ENCODE measurements at regions not wholly inside any gene's neighbourhood (a gene's known extent, or its start where the extent isn't known, plus 50 kb on each side); places are given as distances from the start of the nearest gene placed in this dataset.

- TF ChIP-seq, protein P1, sequence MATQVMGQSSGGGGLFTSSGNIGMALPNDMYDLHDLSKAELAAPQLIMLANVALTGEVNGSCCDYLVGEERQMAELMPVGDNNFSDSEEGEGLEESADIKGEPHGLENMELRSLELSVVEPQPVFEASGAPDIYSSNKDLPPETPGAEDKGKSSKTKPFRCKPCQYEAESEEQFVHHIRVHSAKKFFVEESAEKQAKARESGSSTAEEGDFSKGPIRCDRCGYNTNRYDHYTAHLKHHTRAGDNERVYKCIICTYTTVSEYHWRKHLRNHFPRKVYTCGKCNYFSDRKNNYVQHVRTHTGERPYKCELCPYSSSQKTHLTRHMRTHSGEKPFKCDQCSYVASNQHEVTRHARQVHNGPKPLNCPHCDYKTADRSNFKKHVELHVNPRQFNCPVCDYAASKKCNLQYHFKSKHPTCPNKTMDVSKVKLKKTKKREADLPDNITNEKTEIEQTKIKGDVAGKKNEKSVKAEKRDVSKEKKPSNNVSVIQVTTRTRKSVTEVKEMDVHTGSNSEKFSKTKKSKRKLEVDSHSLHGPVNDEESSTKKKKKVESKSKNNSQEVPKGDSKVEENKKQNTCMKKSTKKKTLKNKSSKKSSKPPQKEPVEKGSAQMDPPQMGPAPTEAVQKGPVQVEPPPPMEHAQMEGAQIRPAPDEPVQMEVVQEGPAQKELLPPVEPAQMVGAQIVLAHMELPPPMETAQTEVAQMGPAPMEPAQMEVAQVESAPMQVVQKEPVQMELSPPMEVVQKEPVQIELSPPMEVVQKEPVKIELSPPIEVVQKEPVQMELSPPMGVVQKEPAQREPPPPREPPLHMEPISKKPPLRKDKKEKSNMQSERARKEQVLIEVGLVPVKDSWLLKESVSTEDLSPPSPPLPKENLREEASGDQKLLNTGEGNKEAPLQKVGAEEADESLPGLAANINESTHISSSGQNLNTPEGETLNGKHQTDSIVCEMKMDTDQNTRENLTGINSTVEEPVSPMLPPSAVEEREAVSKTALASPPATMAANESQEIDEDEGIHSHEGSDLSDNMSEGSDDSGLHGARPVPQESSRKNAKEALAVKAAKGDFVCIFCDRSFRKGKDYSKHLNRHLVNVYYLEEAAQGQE (IDR thresholded peaks at IDR 0.05; ENCODE audit: insufficient read depth in 1 of 2, low read depth in 2 of 2, low read length in 2 of 2): no peak
- TF ChIP-seq FOXP2 (optimal IDR thresholded peaks at IDR 0.05; ENCODE audit: borderline replicate concordance, extremely low read depth, extremely low read length, insufficient read depth) (no peak), SIN3A (IDR thresholded peaks at IDR 0.05; ENCODE audit: borderline replicate concordance, insufficient read depth, low read length) (no peak), POLR2AphosphoS5 (IDR thresholded peaks at IDR 0.05; ENCODE audit: low read depth, low read length) (no peak), TAF1 (IDR thresholded peaks at IDR 0.05; ENCODE audit: borderline replicate concordance, insufficient read depth, low read length) (no peak)
Measured at GRCh38 chr2:136360790-136361189, 242.8 kb upstream of the CXCR4 start.

- TF ChIP-seq SIN3A (IDR thresholded peaks at IDR 0.05; ENCODE audit: borderline replicate concordance, insufficient read depth, low read length): no peak
Measured at GRCh38 chr2:136359121-136359965, 241.4 kb upstream of the CXCR4 start.

GRCh38 chr2:136358576-136358975 lies 240.6 kb upstream of the CXCR4 start:
- TF ChIP-seq SIN3A (IDR thresholded peaks at IDR 0.05; ENCODE audit: borderline replicate concordance, insufficient read depth, low read length): no peak
- TF ChIP-seq TAF1 (IDR thresholded peaks at IDR 0.05; ENCODE audit: borderline replicate concordance, insufficient read depth, low read length): no peak
- TF ChIP-seq POLR2AphosphoS5 (IDR thresholded peaks at IDR 0.05; ENCODE audit: low read depth, low read length): no peak
- no peak for TF ChIP-seq FOXP2 (optimal IDR thresholded peaks at IDR 0.05; ENCODE audit: borderline replicate concordance, extremely low read depth, extremely low read length, insufficient read depth)
- TF ChIP-seq, protein P1 (IDR thresholded peaks at IDR 0.05; ENCODE audit: insufficient read depth in 1 of 2, low read depth in 2 of 2, low read length in 2 of 2): no peak

GRCh38 chr2:136357007-136357380 lies 239.0 kb upstream of the CXCR4 start:
- no peak for TF ChIP-seq FOXP2 (optimal IDR thresholded peaks at IDR 0.05; ENCODE audit: borderline replicate concordance, extremely low read depth, extremely low read length, insufficient read depth)
- TF ChIP-seq, protein P1 (IDR thresholded peaks at IDR 0.05; ENCODE audit: insufficient read depth in 1 of 2, low read depth in 2 of 2, low read length in 2 of 2): no peak
- no peak for TF ChIP-seq SIN3A (IDR thresholded peaks at IDR 0.05; ENCODE audit: borderline replicate concordance, insufficient read depth, low read length)
- TF ChIP-seq TAF1 (IDR thresholded peaks at IDR 0.05; ENCODE audit: borderline replicate concordance, insufficient read depth, low read length): no peak
- TF ChIP-seq POLR2AphosphoS5 (IDR thresholded peaks at IDR 0.05; ENCODE audit: low read depth, low read length): no peak

GRCh38 chr2:136356125-136357006 lies 238.4 kb upstream of the CXCR4 start:
- no peak for TF ChIP-seq SIN3A (IDR thresholded peaks at IDR 0.05; ENCODE audit: borderline replicate concordance, insufficient read depth, low read length)
- TF ChIP-seq FOXP2 (optimal IDR thresholded peaks at IDR 0.05; ENCODE audit: borderline replicate concordance, extremely low read depth, extremely low read length, insufficient read depth): no peak
- TF ChIP-seq, protein P1 (IDR thresholded peaks at IDR 0.05; ENCODE audit: insufficient read depth in 1 of 2, low read depth in 2 of 2, low read length in 2 of 2): no peak
- no peak for TF ChIP-seq POLR2AphosphoS5 (IDR thresholded peaks at IDR 0.05; ENCODE audit: low read depth, low read length)
- no peak for TF ChIP-seq TAF1 (IDR thresholded peaks at IDR 0.05; ENCODE audit: borderline replicate concordance, insufficient read depth, low read length)
